ENCODE measurements at regions not wholly inside any gene's neighbourhood (a gene's known extent, or its start where the extent isn't known, plus 50 kb on each side); places are given as distances from the start of the nearest gene placed in this dataset.

DNA sequence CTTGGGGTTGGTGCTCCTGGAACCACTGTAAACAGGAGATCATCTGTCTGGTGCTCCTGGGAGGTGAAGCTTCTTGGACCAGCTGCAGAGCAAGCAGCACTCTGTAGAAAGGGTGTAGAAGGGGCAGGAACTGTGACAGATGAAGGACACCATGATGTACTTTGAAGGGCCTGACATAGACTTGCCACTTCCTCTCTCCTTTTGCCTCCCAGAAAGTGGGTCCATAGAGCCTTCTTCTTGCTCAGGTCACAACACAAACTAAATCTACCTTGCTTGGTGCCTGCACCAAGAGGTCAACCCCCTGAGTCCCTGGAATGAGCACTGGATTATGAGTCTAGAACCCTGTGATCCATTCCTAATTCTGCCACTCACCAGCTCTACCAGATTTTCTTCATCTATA, 176.1 kb upstream of the HES1 start:
- H3K27me3 Mint-ChIP-seq (ENCODE audit: low read depth) = peaks cover 74% of the 10 kb centered on the region
- Histone ChIP-seq H3K27ac (ENCODE audit: insufficient read length, low read depth, low read length) (no peak overlapping the region), H3K79me2 (ENCODE audit: insufficient read depth, low read length) (no peaks in the 10 kb centered on the region), H2BK5ac (ENCODE audit: insufficient read length, low read length) (no peak overlapping the region), H3K4ac (ENCODE audit: low read depth, low read length) (no peak overlapping the region), H3K18ac (ENCODE audit: insufficient read length, low read depth, low read length) (no peak overlapping the region), H2BK120ac (ENCODE audit: low read depth, low read length, poor library complexity, severe bottlenecking) (no peak overlapping the region), H3K27me3 (ENCODE audit: insufficient read depth, low read length) (peaks cover 28% of the 10 kb centered on the region; the same call in 1 of the 2 replicates), H4K8ac (replicated peaks; ENCODE audit: insufficient read length, low read depth, low read length) (no peak overlapping the region), H3K23me2 (ENCODE audit: insufficient read length, low read depth, low read length, poor library complexity, severe bottlenecking) (no peaks in the 10 kb centered on the region), H3K4me2 (ENCODE audit: insufficient read depth, insufficient read length, low read length) (no peak overlapping the region), H3K14ac (ENCODE audit: insufficient read depth, low read length) (no peak overlapping the region), H2BK15ac (ENCODE audit: low read depth, low read length) (no peak overlapping the region), H2BK20ac (ENCODE audit: low read depth, low read length, poor library complexity, severe bottlenecking) (no peak overlapping the region), H3K4me1 (ENCODE audit: insufficient read depth, low read length) (no peaks in the 10 kb centered on the region), H3K23ac (ENCODE audit: insufficient read length, low read depth, low read length) (no peak overlapping the region), H2AFZ (ENCODE audit: low read length) (no peak overlapping the region), H4K5ac (ENCODE audit: insufficient read length, low read depth, low read length) (no peak overlapping the region), H3K9me3 (ENCODE audit: control insufficient read depth, low read depth, low read length) (no peaks in the 10 kb centered on the region), H4K20me1 (ENCODE audit: control insufficient read depth, insufficient read depth, insufficient read length) (no peaks in the 10 kb centered on the region), H3K9ac (ENCODE audit: extremely low read depth, insufficient read length, low read length) (no peak overlapping the region), H2AK5ac (ENCODE audit: insufficient read length, low read length) (no peak overlapping the region), H3K56ac (ENCODE audit: insufficient read length, low read depth, low read length) (no peak overlapping the region), H2BK12ac (ENCODE audit: insufficient read length, low read depth, low read length) (no peak overlapping the region), H3T11ph (ENCODE audit: low read length) (no peak overlapping the region), H4K91ac (ENCODE audit: insufficient read length, low read depth, low read length) (no peak overlapping the region), H3K79me1 (ENCODE audit: insufficient read depth, low read depth, low read length, poor library complexity, severe bottlenecking) (no peaks in the 10 kb centered on the region)
- no peak for DNase-seq
- no peak overlapping the region for H3K4me3 Mint-ChIP-seq
- peaks cover 0 to 14% (median 2%) of the 10 kb centered on the region in 3 experiments; a peak in 4 of 7 replicates for H3K36me3 Mint-ChIP-seq (ENCODE audit: insufficient read depth in 1 of 3, low read depth in 3 of 3)
- peaks cover 13 to 22% of the 10 kb centered on the region in 2 experiments for H3K4me1 Mint-ChIP-seq
- peaks cover 6 to 17% of the 10 kb centered on the region in 2 experiments for H3K9me3 Mint-ChIP-seq
- H3K27ac Mint-ChIP-seq = no peak overlapping the region
- TF ChIP-seq, protein P1, sequence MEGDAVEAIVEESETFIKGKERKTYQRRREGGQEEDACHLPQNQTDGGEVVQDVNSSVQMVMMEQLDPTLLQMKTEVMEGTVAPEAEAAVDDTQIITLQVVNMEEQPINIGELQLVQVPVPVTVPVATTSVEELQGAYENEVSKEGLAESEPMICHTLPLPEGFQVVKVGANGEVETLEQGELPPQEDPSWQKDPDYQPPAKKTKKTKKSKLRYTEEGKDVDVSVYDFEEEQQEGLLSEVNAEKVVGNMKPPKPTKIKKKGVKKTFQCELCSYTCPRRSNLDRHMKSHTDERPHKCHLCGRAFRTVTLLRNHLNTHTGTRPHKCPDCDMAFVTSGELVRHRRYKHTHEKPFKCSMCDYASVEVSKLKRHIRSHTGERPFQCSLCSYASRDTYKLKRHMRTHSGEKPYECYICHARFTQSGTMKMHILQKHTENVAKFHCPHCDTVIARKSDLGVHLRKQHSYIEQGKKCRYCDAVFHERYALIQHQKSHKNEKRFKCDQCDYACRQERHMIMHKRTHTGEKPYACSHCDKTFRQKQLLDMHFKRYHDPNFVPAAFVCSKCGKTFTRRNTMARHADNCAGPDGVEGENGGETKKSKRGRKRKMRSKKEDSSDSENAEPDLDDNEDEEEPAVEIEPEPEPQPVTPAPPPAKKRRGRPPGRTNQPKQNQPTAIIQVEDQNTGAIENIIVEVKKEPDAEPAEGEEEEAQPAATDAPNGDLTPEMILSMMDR (conservative IDR thresholded peaks at IDR 0.05) = no peak

All from H9 (cell line).